ENCODE measurements at regions not wholly inside any gene's neighbourhood (a gene's known extent, or its start where the extent isn't known, plus 50 kb on each side); places are given as distances from the start of the nearest gene placed in this dataset.

GRCh38 chr10:83119346-83119745, 1020.0 kb upstream of the GHITM start:
- peaks cover 7% of the 10 kb centered on the region for H3K27me3 Mint-ChIP-seq (ENCODE audit: unreplicated experiment)
- no peaks in the 10 kb centered on the region for H3K9me3 Mint-ChIP-seq (ENCODE audit: unreplicated experiment)
- TF ChIP-seq CTCF (IDR thresholded peaks at IDR 0.05; ENCODE audit: partially characterized antibody, unreplicated experiment) = no peak
- no peak overlapping the region for H3K4me3 Mint-ChIP-seq (ENCODE audit: unreplicated experiment)
- no peaks in the 10 kb centered on the region for H3K36me3 Mint-ChIP-seq (ENCODE audit: unreplicated experiment)
- DNase-seq = no peak
- H3K27ac Mint-ChIP-seq (ENCODE audit: unreplicated experiment) = no peak overlapping the region
- peaks cover 2% of the 10 kb centered on the region for H3K4me1 Mint-ChIP-seq (ENCODE audit: low read depth, unreplicated experiment)

- Mint-ChIP-seq H3K9me3 (ENCODE audit: unreplicated experiment) (no peaks in the 10 kb centered on the region), H3K4me1 (ENCODE audit: low read depth, unreplicated experiment) (no peaks in the 10 kb centered on the region), H3K4me3 (ENCODE audit: unreplicated experiment) (no peak overlapping the region), H3K27me3 (ENCODE audit: unreplicated experiment) (peaks cover 8% of the 10 kb centered on the region), H3K36me3 (ENCODE audit: unreplicated experiment) (peaks cover 5% of the 10 kb centered on the region), H3K27ac (ENCODE audit: unreplicated experiment) (no peak overlapping the region)
- no peak for DNase-seq
- TF ChIP-seq CTCF (IDR thresholded peaks at IDR 0.05; ENCODE audit: partially characterized antibody, unreplicated experiment) = no peak
These were observed 1017.0 kb upstream of the GHITM start for GRCh38 chr10:83122336-83122735.

GRCh38 chr10:83127942-83128575, 1011.2 kb upstream of the GHITM start:
- no peak for TF ChIP-seq CTCF (IDR thresholded peaks at IDR 0.05; ENCODE audit: partially characterized antibody, unreplicated experiment)
- no peak for DNase-seq
- Mint-ChIP-seq H3K4me1 (ENCODE audit: low read depth, unreplicated experiment) (no peaks in the 10 kb centered on the region), H3K27me3 (ENCODE audit: unreplicated experiment) (peaks cover 3% of the 10 kb centered on the region), H3K4me3 (ENCODE audit: unreplicated experiment) (no peak overlapping the region), H3K9me3 (ENCODE audit: unreplicated experiment) (no peaks in the 10 kb centered on the region), H3K36me3 (ENCODE audit: unreplicated experiment) (peaks cover 5% of the 10 kb centered on the region), H3K27ac (ENCODE audit: unreplicated experiment) (no peak overlapping the region)

- no peak for DNase-seq
- Mint-ChIP-seq H3K4me3 (ENCODE audit: unreplicated experiment) (peak overlapping the region; percentile 66), H3K4me1 (ENCODE audit: low read depth, unreplicated experiment) (peaks cover 44% of the 10 kb centered on the region), H3K36me3 (ENCODE audit: unreplicated experiment) (no peaks in the 10 kb centered on the region), H3K27ac (ENCODE audit: unreplicated experiment) (peak overlapping the region; percentile 98), H3K27me3 (ENCODE audit: unreplicated experiment) (peaks cover 5% of the 10 kb centered on the region), H3K9me3 (ENCODE audit: unreplicated experiment) (peaks cover 9% of the 10 kb centered on the region)
- TF ChIP-seq CTCF (IDR thresholded peaks at IDR 0.05; ENCODE audit: partially characterized antibody, unreplicated experiment) = no peak
These were observed 998.5 kb upstream of the GHITM start for GRCh38 chr10:83140811-83141210.

GRCh38 chr10:83142074-83142563, 997.2 kb upstream of the GHITM start:
- Mint-ChIP-seq H3K27me3 (ENCODE audit: unreplicated experiment) (peaks cover 5% of the 10 kb centered on the region), H3K4me1 (ENCODE audit: low read depth, unreplicated experiment) (peaks cover 44% of the 10 kb centered on the region), H3K36me3 (ENCODE audit: unreplicated experiment) (no peaks in the 10 kb centered on the region), H3K27ac (ENCODE audit: unreplicated experiment) (peak overlapping the region; percentile 98), H3K9me3 (ENCODE audit: unreplicated experiment) (peaks cover 9% of the 10 kb centered on the region), H3K4me3 (ENCODE audit: unreplicated experiment) (no peak overlapping the region)
- DNase-seq = no peak
- no peak for TF ChIP-seq CTCF (IDR thresholded peaks at IDR 0.05; ENCODE audit: partially characterized antibody, unreplicated experiment)

Data from glutamatergic neuron (in vitro differentiated cells).